ENCODE measurements at regions not wholly inside any gene's neighbourhood (a gene's known extent, or its start where the extent isn't known, plus 50 kb on each side); places are given as distances from the start of the nearest gene placed in this dataset.

DNA sequence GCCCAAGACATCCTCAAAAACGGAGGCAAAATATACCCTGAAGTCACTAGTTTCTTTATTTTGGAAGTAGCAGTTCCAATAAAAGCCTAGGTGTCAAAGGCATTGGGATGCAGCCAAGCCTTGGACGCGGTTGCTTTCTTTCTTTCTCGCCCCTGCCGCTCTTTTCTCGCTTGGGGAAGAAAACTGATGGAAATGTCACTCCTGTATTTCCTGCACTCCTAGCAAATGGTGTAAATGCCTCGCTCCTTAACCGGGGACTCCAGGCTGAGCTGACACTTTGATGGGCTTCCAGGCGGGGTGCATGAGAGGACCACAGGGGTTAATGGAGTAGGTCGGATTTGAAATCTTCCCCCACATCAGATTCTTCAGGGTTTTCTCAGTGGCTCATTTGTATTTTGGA is 114.1 kb downstream of the FOXL1 start:
- ChIA-PET POLR2A (no interaction called here), SMC1A (ENCODE audit: uncharacterized antibody, unreplicated experiment) (no interaction called here), RAD21 (ENCODE audit: unreplicated experiment) (no interaction called here), CTCF (interaction anchor here (0.8 kb wide), 1 partner anchor 28 kb away, joined by 4 read pairs; no protein-coding TSS in a partner anchor)
- no peak for DNase-seq (ENCODE audit: low read depth, low spot score)
- Histone ChIP-seq H2AFZ (ENCODE audit: control insufficient read depth, low read depth, low read length) (no peak overlapping the region), H3K4me3 (no peak overlapping the region), H3K27ac (ENCODE audit: control insufficient read depth, insufficient read depth) (no peak overlapping the region), H3K4me2 (ENCODE audit: control insufficient read depth, insufficient read depth) (no peak overlapping the region), H3K9me3 (replicated peaks; ENCODE audit: control insufficient read depth, insufficient read depth, low read length) (no peaks in the 10 kb centered on the region), H3K4me1 (ENCODE audit: control insufficient read depth, insufficient read depth, low read length) (no peaks in the 10 kb centered on the region), H4K20me1 (ENCODE audit: control insufficient read depth, insufficient read depth) (no peaks in the 10 kb centered on the region), H3K9ac (ENCODE audit: control insufficient read depth, insufficient read depth, low read length) (no peak overlapping the region), H3K27me3 (replicated peaks in 1 of 2; ENCODE audit: control insufficient read depth in 2 of 2, insufficient read depth in 2 of 2, low read length in 1 of 2) (no peaks in the 10 kb centered on the region), H3K36me3 (ENCODE audit: control insufficient read depth in 2 of 2, insufficient read depth in 2 of 2, low read length in 1 of 2) (no peaks in the 10 kb centered on the region), H3K79me2 (ENCODE audit: control insufficient read depth, insufficient read depth, low read length) (no peaks in the 10 kb centered on the region)
- intact Hi-C loops (cut with micrococcal nuclease; ENCODE audit: unreplicated experiment) (no loop called here), in situ Hi-C loops (cut with MboI) (no loop called here)
- ATAC-seq: no peak
- FAIRE-seq: no peak
- 31% methylated on average over 10 of the region's 10 CpGs for WGBS (ENCODE audit: insufficient coverage, insufficient replicate concordance, low lambda C conversion rate, missing lambda C conversion rate)
- BruUV-seq (replicated peaks): no TSS peak
- TF ChIP-seq PML (IDR thresholded peaks at IDR 0.05; ENCODE audit: low read length): no peak
- TF ChIP-seq TARDBP (IDR thresholded peaks at IDR 0.05; ENCODE audit: borderline replicate concordance): no peak
- no peak for TF ChIP-seq BCLAF1 (IDR thresholded peaks at IDR 0.05)
- TF ChIP-seq BRCA1 (IDR thresholded peaks at IDR 0.05; ENCODE audit: low read depth, low read length): no peak
- TF ChIP-seq NFIC (IDR thresholded peaks at IDR 0.05; ENCODE audit: low read depth, low read length): no peak
- TF ChIP-seq NFYA (IDR thresholded peaks at IDR 0.05; ENCODE audit: borderline replicate concordance, low read depth, low read length): no peak
- TF ChIP-seq IRF4 (IDR thresholded peaks at IDR 0.05; ENCODE audit: low read depth, low read length): no peak
- TF ChIP-seq ZBTB40 (IDR thresholded peaks at IDR 0.05; ENCODE audit: borderline replicate concordance): no peak
- no peak for TF ChIP-seq ZNF622 (IDR thresholded peaks at IDR 0.05)
- no peak for TF ChIP-seq GATAD2B (conservative IDR thresholded peaks at IDR 0.05; ENCODE audit: low read depth)
- no peak for TF ChIP-seq MEF2B (IDR thresholded peaks at IDR 0.05; ENCODE audit: partially characterized antibody, poor library complexity, severe bottlenecking)
- no peak for TF ChIP-seq HDAC2 (IDR thresholded peaks at IDR 0.05)
- TF ChIP-seq ZNF384 (IDR thresholded peaks at IDR 0.05; ENCODE audit: borderline replicate concordance, low read depth, low read length): no peak
- no peak for TF ChIP-seq SMAD5 (IDR thresholded peaks at IDR 0.05; ENCODE audit: low read depth)
- TF ChIP-seq NR2F1 (conservative IDR thresholded peaks at IDR 0.05): no peak
- no peak for TF ChIP-seq RAD21 (IDR thresholded peaks at IDR 0.05; ENCODE audit: insufficient read depth, low read depth, low read length)
- no peak for TF ChIP-seq YY1 (IDR thresholded peaks at IDR 0.05; ENCODE audit: low read depth, low read length)
- no peak for TF ChIP-seq RCOR1 (conservative IDR thresholded peaks at IDR 0.05; ENCODE audit: low read depth, low read length)
- TF ChIP-seq FOS (IDR thresholded peaks at IDR 0.05; ENCODE audit: borderline replicate concordance, extremely low read depth, insufficient read length): no peak
- no peak for TF ChIP-seq JUNB (IDR thresholded peaks at IDR 0.05)
